IPS-18a (cell line): ENCODE measurements at regions not wholly inside any gene's neighbourhood (a gene's known extent, or its start where the extent isn't known, plus 50 kb on each side); places are given as distances from the start of the nearest gene placed in this dataset.
"Not testable (repeated sequence)": the region's sequence is repeated elsewhere in the genome, so short reads cannot be mapped to it uniquely, and the experiment has no call there.

Experiments used
- H3K27ac ChIP-seq: one replicate; pipeline ENCODE4 v1.5.1; 2013; ENCODE audit warnings: low read length
- H3K27me3 ChIP-seq: one replicate; pipeline ENCODE4 v1.6.1; 2013; ENCODE audit warnings: mild to moderate bottlenecking, low read length; ENCODE audit not compliant: control insufficient read depth, insufficient read depth
- H3K36me3 ChIP-seq: one replicate; pipeline ENCODE4 v1.6.1; 2013; ENCODE audit warnings: low read depth, low read length; ENCODE audit not compliant: control insufficient read depth
- H3K4me1 ChIP-seq: one replicate; pipeline ENCODE4 v1.6.1; 2013; ENCODE audit warnings: low read depth, low read length; ENCODE audit not compliant: control insufficient read depth
- H3K4me3 ChIP-seq: one replicate; pipeline ENCODE4 v1.5.1; 2013; ENCODE audit warnings: low read length
- H3K9ac ChIP-seq: one replicate; pipeline ENCODE4 v1.6.1; 2013; ENCODE audit warnings: mild to moderate bottlenecking, low read length, moderate library complexity
- H3K9me3 ChIP-seq: one replicate; pipeline ENCODE4 v1.6.1; 2013; ENCODE audit warnings: low read depth, low read length; ENCODE audit not compliant: control insufficient read depth

DNA sequence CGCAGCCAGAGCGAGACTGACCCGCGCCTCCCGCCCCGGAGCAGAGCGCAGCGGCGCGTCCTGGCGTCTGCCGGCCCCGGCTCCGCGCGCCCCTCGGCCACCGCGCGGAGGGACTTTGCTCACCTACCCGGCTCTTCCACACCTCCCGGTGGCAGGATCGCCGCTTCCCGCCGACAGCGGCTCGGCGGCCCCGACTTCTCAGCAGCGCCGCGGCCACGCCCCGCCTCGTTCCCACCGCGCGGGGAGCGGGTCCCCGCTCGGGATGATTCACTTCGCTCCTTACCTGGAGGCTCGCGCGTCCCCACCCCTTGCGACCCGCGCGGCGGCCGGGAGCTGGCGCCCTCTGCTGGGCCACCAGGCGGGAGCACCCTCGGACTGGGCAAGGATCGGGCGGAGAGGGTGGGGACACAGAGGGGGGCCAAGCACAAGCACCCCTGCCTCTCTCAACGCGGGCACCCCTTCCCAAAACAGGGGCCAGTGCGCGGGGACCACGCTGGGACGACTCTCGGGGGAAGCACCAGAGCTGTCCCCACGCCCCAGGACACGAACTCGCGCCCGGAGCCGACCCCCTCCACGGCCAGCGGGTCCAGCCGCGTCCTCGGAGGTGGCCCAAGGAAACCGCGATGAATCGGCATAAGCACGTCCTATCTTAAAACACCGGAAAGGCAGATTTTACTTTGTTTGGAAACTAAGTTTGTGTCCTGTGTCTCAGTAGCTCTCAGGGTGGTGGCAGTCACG is 101.0 kb upstream of the SVIL start:
- Histone ChIP-seq H3K36me3 (no peaks in the 10 kb centered on the region), H3K4me3 (peak overlapping the region; percentile 77), H3K9me3 (no peaks in the 10 kb centered on the region), H3K9ac (peak overlapping the region; percentile 40), H3K27ac (no peak overlapping the region), H3K27me3 (peaks cover 39% of the 10 kb centered on the region), H3K4me1 (peaks cover 10% of the 10 kb centered on the region)

- peaks cover 39% of the 10 kb centered on the region for H3K27me3 ChIP-seq
- H3K36me3 ChIP-seq: no peaks in the 10 kb centered on the region
- H3K9me3 ChIP-seq: no peaks in the 10 kb centered on the region
- peak overlapping the region; percentile 40 for H3K9ac ChIP-seq
- peak overlapping the region; percentile 77 for H3K4me3 ChIP-seq
- peaks cover 10% of the 10 kb centered on the region for H3K4me1 ChIP-seq
- no peak overlapping the region for H3K27ac ChIP-seq
Measured at GRCh38 chr10:29734962-29735627, 100.3 kb upstream of the SVIL start.

GRCh38 chr10:29734640-29734961 is 99.8 kb upstream of the SVIL start:
- no peaks in the 10 kb centered on the region for H3K36me3 ChIP-seq
- H3K27ac ChIP-seq: no peak overlapping the region
- no peaks in the 10 kb centered on the region for H3K9me3 ChIP-seq

DNA sequence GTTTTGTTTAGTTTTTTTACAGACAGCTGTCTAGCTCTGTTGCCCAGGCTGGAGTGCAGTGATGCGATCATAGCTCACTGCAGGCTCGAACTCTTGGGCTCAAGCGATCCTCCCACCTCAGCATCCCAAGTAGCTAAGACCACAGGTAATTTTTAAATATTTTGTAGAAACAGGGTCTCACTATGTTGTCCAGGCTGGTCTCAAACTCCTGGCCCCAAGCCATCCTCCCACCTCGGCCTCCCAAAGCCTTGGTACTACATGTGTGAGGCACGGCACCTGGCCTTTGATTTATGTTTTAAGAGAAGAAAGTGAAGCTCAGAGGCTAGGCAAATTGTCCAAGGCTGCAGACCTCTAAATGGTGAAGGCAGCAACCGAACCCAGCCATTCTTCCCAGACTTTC is 98.6 kb upstream of the SVIL start:
- Histone ChIP-seq H3K4me3 (no peak overlapping the region), H3K36me3 (no peaks in the 10 kb centered on the region), H3K27ac (no peak overlapping the region), H3K9ac (no peak overlapping the region), H3K9me3 (no peaks in the 10 kb centered on the region), H3K4me1 (peaks cover 19% of the 10 kb centered on the region), H3K27me3 (peaks cover 39% of the 10 kb centered on the region)

More at GRCh38 chr10:29734640-29734961, 99.8 kb upstream of the SVIL start:
- H3K9ac ChIP-seq: no peak overlapping the region
- peak overlapping the region; percentile 77 for H3K4me3 ChIP-seq
- peaks cover 10% of the 10 kb centered on the region for H3K4me1 ChIP-seq
- H3K27me3 ChIP-seq: peaks cover 39% of the 10 kb centered on the region

DNA sequence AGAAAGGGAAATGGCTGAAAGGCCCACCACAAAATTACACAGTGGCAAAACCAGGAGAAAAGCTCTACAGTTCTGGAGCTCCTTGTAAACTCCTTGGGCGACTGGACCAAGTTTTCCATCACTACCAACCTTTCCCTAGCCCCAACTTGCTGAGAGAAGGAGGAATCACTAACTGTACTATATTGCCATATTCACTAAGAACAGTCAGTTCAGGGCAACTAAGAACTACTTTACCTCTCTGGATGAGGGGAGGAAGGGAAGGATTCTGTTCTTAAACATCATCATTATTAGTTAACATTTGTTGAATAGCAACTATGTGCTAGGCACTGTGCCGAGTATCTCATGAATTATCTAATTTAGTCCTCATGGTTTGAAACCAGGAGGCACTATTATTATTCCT is 98.1 kb upstream of the SVIL start:
- no peaks in the 10 kb centered on the region for H3K9me3 ChIP-seq
- H3K4me3 ChIP-seq: no peak overlapping the region
- no peaks in the 10 kb centered on the region for H3K36me3 ChIP-seq
- H3K27ac ChIP-seq: no peak overlapping the region
- H3K4me1 ChIP-seq: peaks cover 23% of the 10 kb centered on the region
- peaks cover 39% of the 10 kb centered on the region for H3K27me3 ChIP-seq
- no peak overlapping the region for H3K9ac ChIP-seq

DNA sequence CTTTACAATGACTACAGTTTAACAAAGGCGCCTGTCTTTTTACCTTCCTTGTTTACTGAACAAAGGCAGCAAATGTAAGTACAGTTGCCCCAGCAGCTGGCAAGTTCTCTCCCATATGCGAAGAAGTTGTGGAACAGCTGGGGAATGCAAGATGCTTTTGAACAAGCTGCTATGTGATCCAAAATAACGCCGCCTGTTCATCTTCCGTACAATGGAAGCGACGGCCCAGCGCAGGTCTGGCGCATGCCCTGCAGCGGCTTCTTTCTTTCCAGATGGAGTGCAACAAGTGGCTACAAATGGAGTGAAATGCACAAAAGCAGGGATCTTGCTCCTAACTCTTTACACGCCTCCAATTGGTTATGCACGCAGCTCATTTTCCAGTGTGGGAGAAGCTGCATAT is 97.0 kb upstream of the SVIL start:
- Histone ChIP-seq H3K4me3 (no peak overlapping the region), H3K9ac (no peak overlapping the region), H3K9me3 (no peaks in the 10 kb centered on the region), H3K27me3 (peaks cover 29% of the 10 kb centered on the region), H3K27ac (no peak overlapping the region), H3K36me3 (no peaks in the 10 kb centered on the region), H3K4me1 (peaks cover 29% of the 10 kb centered on the region)

- peaks cover 24% of the 10 kb centered on the region for H3K27me3 ChIP-seq
- H3K9me3 ChIP-seq: no peaks in the 10 kb centered on the region
- no peak overlapping the region for H3K27ac ChIP-seq
- no peak overlapping the region for H3K4me3 ChIP-seq
- H3K36me3 ChIP-seq: no peaks in the 10 kb centered on the region
- H3K9ac ChIP-seq: no peak overlapping the region
- H3K4me1 ChIP-seq: peaks cover 29% of the 10 kb centered on the region
Measured at GRCh38 chr10:29730969-29731368, 96.2 kb upstream of the SVIL start.

DNA sequence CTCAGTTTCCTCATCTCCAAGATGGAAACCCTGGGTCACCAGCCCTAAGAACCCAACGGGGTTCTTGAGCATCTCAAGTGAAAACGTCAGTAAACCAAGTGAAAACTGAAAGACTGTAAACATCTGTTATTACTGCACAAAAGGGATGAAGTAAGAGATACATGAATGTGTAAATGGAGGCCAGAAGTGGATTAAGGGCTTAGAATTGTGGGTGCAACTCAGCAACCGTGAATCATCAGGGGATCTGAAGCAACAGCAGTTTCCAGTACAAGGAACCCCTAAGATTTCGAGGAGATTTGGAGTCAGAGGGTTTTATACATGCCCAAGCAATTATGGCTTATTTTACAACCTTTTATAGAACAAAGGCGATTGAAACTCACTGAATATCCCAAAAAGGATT is 95.7 kb upstream of the SVIL start:
- no peaks in the 10 kb centered on the region for H3K36me3 ChIP-seq
- peaks cover 24% of the 10 kb centered on the region for H3K27me3 ChIP-seq
- peaks cover 29% of the 10 kb centered on the region for H3K4me1 ChIP-seq
- no peak overlapping the region for H3K9ac ChIP-seq
- H3K9me3 ChIP-seq: no peaks in the 10 kb centered on the region
- no peak overlapping the region for H3K27ac ChIP-seq
- no peak overlapping the region for H3K4me3 ChIP-seq

- H3K27ac ChIP-seq: peak overlapping the region; percentile 69
- peaks cover 9% of the 10 kb centered on the region for H3K27me3 ChIP-seq
- peak overlapping the region; percentile 38 for H3K4me3 ChIP-seq
- peaks cover 30% of the 10 kb centered on the region for H3K4me1 ChIP-seq
- no peaks in the 10 kb centered on the region for H3K36me3 ChIP-seq
- no peaks in the 10 kb centered on the region for H3K9me3 ChIP-seq
- peak overlapping the region; percentile 44 for H3K9ac ChIP-seq
Measured at GRCh38 chr10:29728541-29729049, 93.8 kb upstream of the SVIL start.

- not testable (repeated sequence) for H3K36me3 ChIP-seq, H3K9ac ChIP-seq, H3K27me3 ChIP-seq, H3K9me3 ChIP-seq, H3K27ac ChIP-seq, H3K4me3 ChIP-seq
- peaks cover 27% of the 10 kb centered on the region for H3K4me1 ChIP-seq
Measured at GRCh38 chr10:29725927-29726326, 91.2 kb upstream of the SVIL start.

DNA sequence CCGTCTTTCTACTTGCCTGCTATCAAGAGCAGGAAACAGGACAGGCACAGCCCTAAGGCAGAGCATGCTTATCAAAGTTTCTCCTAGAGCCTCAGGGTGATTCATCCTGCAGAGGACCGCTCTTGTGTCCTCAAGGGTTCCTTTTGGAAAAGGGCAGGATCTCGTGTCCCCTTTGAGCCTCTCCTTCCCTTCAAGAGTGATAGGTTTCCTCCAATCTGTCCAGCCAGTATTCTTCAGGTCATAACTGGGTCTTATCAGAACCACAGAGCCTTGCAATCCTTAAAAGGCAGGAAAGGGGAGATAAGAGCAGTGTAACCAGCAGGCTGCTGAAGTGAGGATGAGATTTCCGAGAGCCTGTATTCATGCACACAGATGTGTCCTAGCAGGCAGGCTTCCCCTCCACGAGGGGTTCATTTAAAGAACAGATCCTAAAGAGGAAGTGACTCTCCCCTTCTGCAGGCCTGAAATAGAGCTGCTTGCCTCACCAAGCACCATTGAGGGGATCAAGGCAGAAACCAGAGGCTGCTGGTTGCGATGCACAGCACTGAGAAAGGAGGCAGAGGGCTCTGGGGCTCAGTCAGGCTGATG is 90.5 kb upstream of the SVIL start:
- H3K27ac ChIP-seq: no peak overlapping the region
- H3K36me3 ChIP-seq: no peaks in the 10 kb centered on the region
- no peaks in the 10 kb centered on the region for H3K27me3 ChIP-seq
- H3K9ac ChIP-seq: no peak overlapping the region
- H3K9me3 ChIP-seq: peaks cover 4% of the 10 kb centered on the region
- H3K4me3 ChIP-seq: no peak overlapping the region
- H3K4me1 ChIP-seq: peaks cover 27% of the 10 kb centered on the region
